A204.1 (cell line): ENCODE measurements at regions not wholly inside any gene's neighbourhood (a gene's known extent, or its start where the extent isn't known, plus 50 kb on each side); places are given as distances from the start of the nearest gene placed in this dataset.
"Not testable (repeated sequence)": the region's sequence is repeated elsewhere in the genome, so short reads cannot be mapped to it uniquely, and the experiment has no call there.

ENCODE experiments used
- FAIRE-seq: peaks from 2 replicates; lab custom pipeline; 2012; peaks lifted over from hg19 to GRCh38; lab: Jason Lieb, UNC

GRCh38 chr7:116340943-116341907 is 130.9 kb downstream of the TES start:
- no peak for FAIRE-seq

GRCh38 chr7:116342125-116342524 is 131.8 kb downstream of the TES start:
- FAIRE-seq = no peak

GRCh38 chr7:116347151-116347832 is 137.0 kb downstream of the TES start:
- FAIRE-seq = no peak

GRCh38 chr7:116348346-116348745 is 138.0 kb downstream of the TES start:
- no peak for FAIRE-seq

- no peak for FAIRE-seq
Measured at GRCh38 chr7:116351966-116352365, 141.6 kb downstream of the TES start.

GRCh38 chr7:116353647-116354046 is 143.3 kb downstream of the TES start:
- no peak for FAIRE-seq

- no peak for FAIRE-seq
Measured at GRCh38 chr7:116354171-116354545, 143.8 kb downstream of the TES start.

- no peak for FAIRE-seq
Measured at GRCh38 chr7:116354546-116355423, 144.4 kb downstream of the TES start.

- FAIRE-seq = no peak
Measured at GRCh38 chr7:116355424-116355765, 144.1 kb upstream of the CAV2 start.

- FAIRE-seq = no peak
Measured at GRCh38 chr7:116356333-116356965, 143.1 kb upstream of the CAV2 start.

GRCh38 chr7:116356979-116357378 is 142.6 kb upstream of the CAV2 start:
- no peak for FAIRE-seq

GRCh38 chr7:116357781-116358670 is 141.5 kb upstream of the CAV2 start:
- no peak for FAIRE-seq

- no peak for FAIRE-seq
Measured at GRCh38 chr7:116361767-116362166, 137.8 kb upstream of the CAV2 start.

- FAIRE-seq = no peak
Measured at GRCh38 chr7:116363637-116364432, 135.7 kb upstream of the CAV2 start.

GRCh38 chr7:116364469-116364868 is 135.1 kb upstream of the CAV2 start:
- FAIRE-seq = no peak

- no peak for FAIRE-seq
Measured at GRCh38 chr7:116365797-116366196, 133.7 kb upstream of the CAV2 start.

GRCh38 chr7:116367171-116367813 is 132.2 kb upstream of the CAV2 start:
- FAIRE-seq = no peak

- FAIRE-seq = no peak
Measured at GRCh38 chr7:116368965-116369364, 130.6 kb upstream of the CAV2 start.

GRCh38 chr7:116371536-116371935 is 128.0 kb upstream of the CAV2 start:
- FAIRE-seq = not testable (repeated sequence)

GRCh38 chr7:116373229-116373628 is 126.3 kb upstream of the CAV2 start:
- FAIRE-seq = not testable (repeated sequence)
